NT2/D1 (cell line): ENCODE measurements at regions not wholly inside any gene's neighbourhood (a gene's known extent, or its start where the extent isn't known, plus 50 kb on each side); places are given as distances from the start of the nearest gene placed in this dataset.

Source experiments
- DNase-seq: peaks from one replicate; pipeline ENCODE4 v3.0.0-alpha.2; 2011; ENCODE audit warnings: low read depth, low spot score
- H3K27me3 ChIP-seq: 2 replicates; pipeline ENCODE4 v1.6.0; 2011; ENCODE audit warnings: mild to moderate bottlenecking; ENCODE audit not compliant: insufficient read length, insufficient read depth
- H3K36me3 ChIP-seq: 2 replicates; pipeline ENCODE4 v1.6.1; 2011; ENCODE audit warnings: mild to moderate bottlenecking, low read length, mixed read lengths; ENCODE audit not compliant: insufficient read depth, insufficient read length
- H3K4me1 ChIP-seq: 2 replicates; pipeline ENCODE4 v1.5.1; 2011; ENCODE audit not compliant: insufficient read depth, insufficient read length
- H3K4me3 ChIP-seq: 2 replicates; pipeline ENCODE4 v1.5.1; 2011; ENCODE audit warnings: low read depth; ENCODE audit not compliant: insufficient read length
- H3K9ac ChIP-seq: 2 replicates; pipeline ENCODE4 v1.6.0; 2011; ENCODE audit warnings: low read depth; ENCODE audit not compliant: insufficient read length
- H3K9me3 ChIP-seq: 2 replicates; pipeline ENCODE4 v1.5.1; 2011; ENCODE audit warnings: mild to moderate bottlenecking, low read length; ENCODE audit not compliant: insufficient read depth
- SUZ12 ChIP-seq: IDR thresholded peaks from 2 replicates; pipeline ENCODE4 v1.6.1; 2011; ENCODE audit not compliant: insufficient read length, insufficient read depth; ENCODE audit errors: extremely low read depth
- YY1 ChIP-seq: IDR thresholded peaks from 2 replicates; pipeline ENCODE4 v1.6.1; 2011; ENCODE audit not compliant: insufficient read length, insufficient read depth
- ZNF274 ChIP-seq: IDR thresholded peaks from 2 replicates; pipeline ENCODE4 v1.6.1; 2011; ENCODE audit warnings: mild to moderate bottlenecking, low read depth, low read length

GRCh38 chr3:117709108-117709507, 999.5 kb downstream of the TUSC7 start:
- Histone ChIP-seq H3K36me3 (no peaks in the 10 kb centered on the region), H3K9ac (no peak overlapping the region), H3K9me3 (no peaks in the 10 kb centered on the region), H3K4me1 (no peaks in the 10 kb centered on the region), H3K4me3 (no peak overlapping the region), H3K27me3 (no peaks in the 10 kb centered on the region)
- TF ChIP-seq ZNF274: no peak
- TF ChIP-seq SUZ12: no peak
- TF ChIP-seq YY1: no peak
- DNase-seq: no peak

GRCh38 chr3:117710501-117710900, 1000.9 kb downstream of the TUSC7 start:
- no peaks in the 10 kb centered on the region for H3K4me1 ChIP-seq
- no peak for DNase-seq
- TF ChIP-seq ZNF274 (no peak), SUZ12 (no peak), YY1 (no peak)
- no peaks in the 10 kb centered on the region for H3K9me3 ChIP-seq
- no peaks in the 10 kb centered on the region for H3K36me3 ChIP-seq
- no peak overlapping the region for H3K4me3 ChIP-seq
- H3K9ac ChIP-seq: no peak overlapping the region
- H3K27me3 ChIP-seq: no peaks in the 10 kb centered on the region

GRCh38 chr3:117719316-117719926, 1009.8 kb downstream of the TUSC7 start:
- no peak overlapping the region for H3K9ac ChIP-seq
- no peak overlapping the region for H3K4me3 ChIP-seq
- H3K4me1 ChIP-seq: no peaks in the 10 kb centered on the region
- no peaks in the 10 kb centered on the region for H3K36me3 ChIP-seq
- H3K27me3 ChIP-seq: no peaks in the 10 kb centered on the region
- DNase-seq: no peak
- no peak for TF ChIP-seq ZNF274
- no peak for TF ChIP-seq YY1
- no peak for TF ChIP-seq SUZ12
- H3K9me3 ChIP-seq: 0 out of 2 replicates have a peak, but pooled peaks cover 3% of the 10 kb centered on the region

GRCh38 chr3:117721866-117722265, 1012.3 kb downstream of the TUSC7 start:
- Histone ChIP-seq H3K4me1 (no peaks in the 10 kb centered on the region), H3K27me3 (no peaks in the 10 kb centered on the region), H3K4me3 (no peak overlapping the region), H3K9me3 (0 out of 2 replicates have a peak, but pooled peaks cover under 1% of the 10 kb centered on the region), H3K36me3 (no peaks in the 10 kb centered on the region), H3K9ac (no peak overlapping the region)
- no peak for DNase-seq
- no peak for TF ChIP-seq SUZ12
- no peak for TF ChIP-seq ZNF274
- TF ChIP-seq YY1: no peak

GRCh38 chr3:117722856-117723255, 1013.3 kb downstream of the TUSC7 start:
- Histone ChIP-seq H3K9me3 (no peaks in the 10 kb centered on the region), H3K4me3 (no peak overlapping the region), H3K4me1 (no peaks in the 10 kb centered on the region), H3K36me3 (no peaks in the 10 kb centered on the region), H3K27me3 (no peaks in the 10 kb centered on the region), H3K9ac (no peak overlapping the region)
- DNase-seq: no peak
- no peak for TF ChIP-seq ZNF274
- no peak for TF ChIP-seq YY1
- TF ChIP-seq SUZ12: no peak

- Histone ChIP-seq H3K4me1 (no peaks in the 10 kb centered on the region), H3K4me3 (no peak overlapping the region)
These were observed 1014.2 kb downstream of the TUSC7 start for GRCh38 chr3:117723825-117724224.

GRCh38 chr3:117725314-117725713, 1015.7 kb downstream of the TUSC7 start:
- H3K27me3 ChIP-seq: no peaks in the 10 kb centered on the region
- H3K9me3 ChIP-seq: no peaks in the 10 kb centered on the region
- H3K4me3 ChIP-seq: no peak overlapping the region
- H3K4me1 ChIP-seq: no peaks in the 10 kb centered on the region
- no peak for TF ChIP-seq ZNF274
- no peak for TF ChIP-seq YY1
- TF ChIP-seq SUZ12: no peak
- no peak for DNase-seq
- H3K9ac ChIP-seq: no peak overlapping the region
- H3K36me3 ChIP-seq: no peaks in the 10 kb centered on the region

More at GRCh38 chr3:117723825-117724224, 1014.2 kb downstream of the TUSC7 start:
- DNase-seq: no peak
- TF ChIP-seq ZNF274: no peak
- TF ChIP-seq SUZ12: no peak
- no peak for TF ChIP-seq YY1
- no peak overlapping the region for H3K9ac ChIP-seq
- H3K36me3 ChIP-seq: no peaks in the 10 kb centered on the region
- H3K27me3 ChIP-seq: no peaks in the 10 kb centered on the region
- H3K9me3 ChIP-seq: no peaks in the 10 kb centered on the region

GRCh38 chr3:117726776-117727175, 1017.2 kb downstream of the TUSC7 start:
- Histone ChIP-seq H3K36me3 (no peaks in the 10 kb centered on the region), H3K4me3 (no peak overlapping the region), H3K27me3 (no peaks in the 10 kb centered on the region), H3K9ac (no peak overlapping the region), H3K9me3 (no peaks in the 10 kb centered on the region), H3K4me1 (no peaks in the 10 kb centered on the region)
- no peak for DNase-seq
- TF ChIP-seq SUZ12 (no peak), ZNF274 (no peak), YY1 (no peak)
